ENCODE measurements at regions not wholly inside any gene's neighbourhood (a gene's known extent, or its start where the extent isn't known, plus 50 kb on each side); places are given as distances from the start of the nearest gene placed in this dataset.

GRCh38 chr1:95548211-95548610 lies 314.2 kb downstream of the RWDD3 start:
- Histone ChIP-seq H3K27ac (no peak overlapping the region), H3K4me3 (no peak overlapping the region), H3K4me1 (no peaks in the 10 kb centered on the region), H3K27me3 (no peaks in the 10 kb centered on the region), H3K36me3 (no peaks in the 10 kb centered on the region), H3K9me3 (no peaks in the 10 kb centered on the region)
- DNase-seq, result no peak
- intact Hi-C loops (cut with DNase I; ENCODE audit: low total_unique reads) (no loop called here), in situ Hi-C loops (cut with MboI; ENCODE audit: low pct_ligation_motif_present in 1 of 4, low pct_unique_long_range_greater_than_20kb in 1 of 4, low sequenced_read_pairs in 3 of 4) (no loop called here)
- no peak for TF ChIP-seq CTCF (IDR thresholded peaks at IDR 0.05)
- no peak for TF ChIP-seq POLR2AphosphoS5 (IDR thresholded peaks at IDR 0.05)
- TF ChIP-seq EP300 (IDR thresholded peaks at IDR 0.05; ENCODE audit: low read depth), result no peak
- TF ChIP-seq POLR2A (IDR thresholded peaks at IDR 0.05), result no peak
- WGBS, 2 donors (ENCODE audit: low coverage in 1 of 2), result 50 to 65% methylated on average over 1 of the region's 1 CpG

GRCh38 chr1:95551201-95551600 lies 317.2 kb downstream of the RWDD3 start:
- Histone ChIP-seq H3K27me3 (no peaks in the 10 kb centered on the region), H3K36me3 (no peaks in the 10 kb centered on the region), H3K27ac (no peak overlapping the region), H3K4me3 (no peak overlapping the region), H3K4me1 (no peaks in the 10 kb centered on the region), H3K9me3 (no peaks in the 10 kb centered on the region)
- in situ Hi-C loops (cut with MboI; ENCODE audit: low pct_ligation_motif_present in 1 of 4, low pct_unique_long_range_greater_than_20kb in 1 of 4, low sequenced_read_pairs in 3 of 4), result no loop called here
- no peak for DNase-seq
- no peak for TF ChIP-seq POLR2AphosphoS5 (IDR thresholded peaks at IDR 0.05)
- no peak for TF ChIP-seq POLR2A (IDR thresholded peaks at IDR 0.05)
- TF ChIP-seq CTCF (IDR thresholded peaks at IDR 0.05), result no peak
- TF ChIP-seq EP300 (IDR thresholded peaks at IDR 0.05; ENCODE audit: low read depth), result no peak
- intact Hi-C loops (cut with DNase I; ENCODE audit: low total_unique reads), result no loop called here

GRCh38 chr1:95553595-95553994 lies 319.6 kb downstream of the RWDD3 start:
- no peak for TF ChIP-seq CTCF (IDR thresholded peaks at IDR 0.05)
- no peak for TF ChIP-seq POLR2A (IDR thresholded peaks at IDR 0.05)
- no peak for TF ChIP-seq POLR2AphosphoS5 (IDR thresholded peaks at IDR 0.05)
- no peak for TF ChIP-seq EP300 (IDR thresholded peaks at IDR 0.05; ENCODE audit: low read depth)
- Histone ChIP-seq H3K4me3 (no peak overlapping the region), H3K27me3 (no peaks in the 10 kb centered on the region), H3K36me3 (no peaks in the 10 kb centered on the region), H3K9me3 (peaks cover 0 to 3% of the 10 kb centered on the region in 2 donors), H3K4me1 (no peaks in the 10 kb centered on the region), H3K27ac (no peak overlapping the region)
- WGBS, 2 donors (ENCODE audit: low coverage in 1 of 2), result 81 to 89% methylated on average over 5 of the region's 5 CpGs
- in situ Hi-C loops (cut with MboI; ENCODE audit: low pct_ligation_motif_present in 1 of 4, low pct_unique_long_range_greater_than_20kb in 1 of 4, low sequenced_read_pairs in 3 of 4), result no loop called here
- no peak for DNase-seq
- intact Hi-C loops (cut with DNase I; ENCODE audit: low total_unique reads), result no loop called here

GRCh38 chr1:95554408-95554807 lies 320.4 kb downstream of the RWDD3 start:
- in situ Hi-C loops (cut with MboI; ENCODE audit: low pct_ligation_motif_present in 1 of 4, low pct_unique_long_range_greater_than_20kb in 1 of 4, low sequenced_read_pairs in 3 of 4) (no loop called here), intact Hi-C loops (cut with DNase I; ENCODE audit: low total_unique reads) (no loop called here)
- no peaks in the 10 kb centered on the region for H3K4me1 ChIP-seq
- H3K4me3 ChIP-seq, result no peak overlapping the region
- whole genome bisulfite sequencing, 2 donors (ENCODE audit: low coverage in 1 of 2), result 60 to 66% methylated on average over 2 of the region's 2 CpGs
- no peak overlapping the region for H3K27ac ChIP-seq
- TF ChIP-seq POLR2AphosphoS5 (IDR thresholded peaks at IDR 0.05) (no peak), CTCF (IDR thresholded peaks at IDR 0.05) (no peak), EP300 (IDR thresholded peaks at IDR 0.05; ENCODE audit: low read depth) (no peak), POLR2A (IDR thresholded peaks at IDR 0.05) (no peak)
- no peak for DNase-seq
- peaks cover 0 to 3% of the 10 kb centered on the region in 2 donors for H3K9me3 ChIP-seq
- H3K27me3 ChIP-seq, result no peaks in the 10 kb centered on the region
- no peaks in the 10 kb centered on the region for H3K36me3 ChIP-seq
